OCI-LY3 (cell line): ENCODE measurements at regions not wholly inside any gene's neighbourhood (a gene's known extent, or its start where the extent isn't known, plus 50 kb on each side); places are given as distances from the start of the nearest gene placed in this dataset.

ENCODE experiments used
- H2AFZ ChIP-seq: fragments of 200-600, 300-600 bp; shearing (Covaris generic); 2 replicates; pipeline ENCODE4 v1.6.0; 2014; ENCODE audit warnings: antibody characterized with exemption, low read depth, low read length
- H3K27ac ChIP-seq: fragments of 200-600, 300-600 bp; sonication (generic); 2 replicates; pipeline ENCODE4 v1.5.1; 2014; ENCODE audit warnings: mild to moderate bottlenecking, low read length, moderate library complexity, mixed read lengths
- H3K27me3 ChIP-seq: fragments of 200-600, 300-600 bp; sonication (generic); 2 replicates; pipeline ENCODE4 v1.6.1; 2014; ENCODE audit warnings: low read depth, low read length, mixed read lengths
- H3K36me3 ChIP-seq: fragments of 200-600, 300-600 bp; sonication (generic); replicated peaks from 2 replicates; pipeline ENCODE3; 2014; ENCODE audit warnings: low read depth, low read length, mixed read lengths
- H3K4me1 ChIP-seq: fragments of 300-600, 200-600 bp; sonication (generic); 2 replicates; pipeline ENCODE4 v1.6.1; 2014; ENCODE audit warnings: low read length, mixed read lengths
- H3K4me2 ChIP-seq: fragments of 200-600, 300-600 bp; sonication (generic); 2 replicates; pipeline ENCODE4 v1.6.1; 2014; ENCODE audit warnings: low read length, mixed read lengths
- H3K4me3 ChIP-seq: fragments of 300-600, 200-600 bp; sonication (generic); 2 replicates; pipeline ENCODE4 v1.5.1; 2014; ENCODE audit warnings: antibody characterized with exemption, mild to moderate bottlenecking, low read length, moderate library complexity
- H3K79me2 ChIP-seq: fragments of 300-600, 200-600 bp; shearing (Covaris generic); 2 replicates; pipeline ENCODE4 v1.6.1; 2014; ENCODE audit warnings: mild to moderate bottlenecking, low read length, mixed read lengths
- H3K9ac ChIP-seq: fragments of 300-600, 200-600 bp; shearing (Covaris generic); 2 replicates; pipeline ENCODE4 v1.6.0; 2014; ENCODE audit warnings: mild to moderate bottlenecking, low read length, moderate library complexity
- H3K9me3 ChIP-seq: fragments of 200-600, 300-600 bp; shearing (Covaris generic); 2 replicates; pipeline ENCODE4 v1.6.1; 2014; ENCODE audit warnings: low read length, mixed read lengths; ENCODE audit not compliant: insufficient read depth
- H4K20me1 ChIP-seq: fragments of 200-600, 300-600 bp; sonication (generic); 2 replicates; pipeline ENCODE4 v1.6.1; 2016; ENCODE audit warnings: low read length, mixed read lengths; ENCODE audit not compliant: insufficient read depth
- EZH2phosphoT487 ChIP-seq: fragments of 200-600 bp; shearing (Covaris generic); IDR thresholded peaks from 2 replicates; pipeline ENCODE4 v1.6.1; 2018; ENCODE audit warnings: antibody characterized with exemption, mixed run types, low read depth
- TF ChIP-seq, protein P1 (sequence below): fragments of 200-600, 300-600 bp; sonication (generic); IDR thresholded peaks from 2 replicates; pipeline ENCODE4 v1.5.1; 2014; ENCODE audit warnings: antibody characterized with exemption, low read length, low read depth

DNA sequence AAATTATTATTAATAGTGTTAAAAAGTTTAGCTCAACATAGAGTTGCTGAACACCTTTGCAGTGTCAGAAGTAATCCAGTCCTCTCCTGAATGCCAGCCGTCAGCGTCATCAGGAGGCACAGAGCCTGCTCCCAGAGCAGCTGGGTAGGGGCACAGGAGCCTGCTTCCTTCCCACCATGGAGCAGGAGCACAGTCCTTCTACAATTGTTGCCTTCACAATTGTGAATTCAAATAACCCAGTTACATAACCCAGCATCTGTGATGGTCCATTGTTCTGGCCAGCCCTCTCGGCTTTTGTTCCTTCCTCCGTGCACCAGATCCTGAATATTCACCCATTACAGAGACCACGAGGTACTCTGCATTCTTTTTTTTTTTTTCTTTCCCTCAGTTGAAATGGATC is 393.9 kb upstream of the MAF start:
- Histone ChIP-seq H3K79me2 (no peaks in the 10 kb centered on the region), H2AFZ (no peak overlapping the region), H3K4me3 (no peak overlapping the region)

DNA sequence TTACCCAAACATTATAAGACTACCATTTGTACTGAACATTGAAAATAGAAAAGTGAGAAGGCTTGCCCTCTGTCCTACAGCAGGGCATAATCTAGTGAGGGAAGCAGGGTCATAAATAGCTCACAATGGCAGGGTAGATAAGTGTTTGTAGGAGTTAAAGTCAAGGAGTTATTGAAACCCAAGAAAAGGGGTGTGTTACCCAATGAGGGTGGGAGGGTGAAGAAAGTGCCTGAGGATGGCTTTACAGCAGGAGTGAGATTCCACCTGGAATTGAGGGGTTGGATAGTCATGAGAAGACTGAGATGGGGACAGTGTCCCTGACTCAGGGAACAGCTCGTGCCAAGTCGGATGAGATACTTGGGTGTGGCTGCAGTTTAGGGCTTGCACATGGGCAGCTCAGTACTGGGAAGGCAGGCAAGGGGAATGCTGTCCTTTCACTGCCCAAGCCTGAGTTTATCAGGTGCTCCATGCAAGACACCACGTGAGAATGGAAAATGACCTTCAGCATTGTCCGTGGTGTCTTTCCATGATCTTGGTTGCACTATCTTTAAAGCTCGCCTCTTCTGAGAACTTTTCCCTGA is 393.2 kb upstream of the MAF start:
- Histone ChIP-seq H2AFZ (no peak overlapping the region), H3K4me2 (no peak overlapping the region), H3K9me3 (no peaks in the 10 kb centered on the region), H3K4me1 (no peaks in the 10 kb centered on the region), H3K79me2 (no peaks in the 10 kb centered on the region), H3K36me3 (no peaks in the 10 kb centered on the region), H4K20me1 (no peaks in the 10 kb centered on the region), H3K9ac (no peak overlapping the region), H3K4me3 (no peak overlapping the region), H3K27ac (no peak overlapping the region), H3K27me3 (0 out of 2 replicates have a peak, but pooled peaks cover 9% of the 10 kb centered on the region)
- TF ChIP-seq EZH2phosphoT487, result no peak
- TF ChIP-seq, protein P1, sequence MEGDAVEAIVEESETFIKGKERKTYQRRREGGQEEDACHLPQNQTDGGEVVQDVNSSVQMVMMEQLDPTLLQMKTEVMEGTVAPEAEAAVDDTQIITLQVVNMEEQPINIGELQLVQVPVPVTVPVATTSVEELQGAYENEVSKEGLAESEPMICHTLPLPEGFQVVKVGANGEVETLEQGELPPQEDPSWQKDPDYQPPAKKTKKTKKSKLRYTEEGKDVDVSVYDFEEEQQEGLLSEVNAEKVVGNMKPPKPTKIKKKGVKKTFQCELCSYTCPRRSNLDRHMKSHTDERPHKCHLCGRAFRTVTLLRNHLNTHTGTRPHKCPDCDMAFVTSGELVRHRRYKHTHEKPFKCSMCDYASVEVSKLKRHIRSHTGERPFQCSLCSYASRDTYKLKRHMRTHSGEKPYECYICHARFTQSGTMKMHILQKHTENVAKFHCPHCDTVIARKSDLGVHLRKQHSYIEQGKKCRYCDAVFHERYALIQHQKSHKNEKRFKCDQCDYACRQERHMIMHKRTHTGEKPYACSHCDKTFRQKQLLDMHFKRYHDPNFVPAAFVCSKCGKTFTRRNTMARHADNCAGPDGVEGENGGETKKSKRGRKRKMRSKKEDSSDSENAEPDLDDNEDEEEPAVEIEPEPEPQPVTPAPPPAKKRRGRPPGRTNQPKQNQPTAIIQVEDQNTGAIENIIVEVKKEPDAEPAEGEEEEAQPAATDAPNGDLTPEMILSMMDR, result no peak

More for the DNA sequence above, 393.9 kb upstream of the MAF start:
- Histone ChIP-seq H3K4me2 (no peak overlapping the region), H3K27me3 (0 out of 2 replicates have a peak, but pooled peaks cover 9% of the 10 kb centered on the region), H3K9me3 (no peaks in the 10 kb centered on the region), H3K4me1 (no peaks in the 10 kb centered on the region), H3K9ac (no peak overlapping the region), H4K20me1 (no peaks in the 10 kb centered on the region), H3K27ac (no peak overlapping the region), H3K36me3 (no peaks in the 10 kb centered on the region)
- TF ChIP-seq EZH2phosphoT487, result no peak
- TF ChIP-seq, protein P1, result no peak

DNA sequence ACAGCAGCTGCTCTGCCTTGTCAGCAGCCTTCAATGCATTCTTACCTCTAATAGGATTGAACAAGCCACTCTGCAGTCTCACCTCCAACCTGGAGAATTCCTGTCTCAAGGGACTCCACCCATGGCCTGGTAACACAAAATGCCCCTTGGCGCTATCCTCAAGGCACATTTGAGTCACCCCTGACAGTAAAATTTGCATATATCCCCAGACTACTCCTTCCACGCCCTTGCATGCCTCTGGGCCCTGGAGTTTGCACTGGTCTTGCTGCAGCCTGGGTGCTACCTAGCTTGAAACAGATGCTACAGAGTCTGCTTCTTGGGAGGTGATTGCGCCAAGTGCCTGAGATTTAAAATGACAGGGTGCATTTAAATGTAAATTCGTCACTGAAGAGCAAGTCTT is 391.4 kb upstream of the MAF start:
- Histone ChIP-seq H3K9ac (no peak overlapping the region), H3K4me3 (no peak overlapping the region), H3K36me3 (no peaks in the 10 kb centered on the region), H2AFZ (no peak overlapping the region), H3K79me2 (no peaks in the 10 kb centered on the region), H3K4me1 (no peaks in the 10 kb centered on the region), H3K27me3 (0 out of 2 replicates have a peak, but pooled peaks cover 9% of the 10 kb centered on the region), H4K20me1 (no peaks in the 10 kb centered on the region), H3K27ac (no peak overlapping the region), H3K4me2 (no peak overlapping the region), H3K9me3 (no peaks in the 10 kb centered on the region)
- TF ChIP-seq, protein P1, result no peak
- TF ChIP-seq EZH2phosphoT487, result no peak

DNA sequence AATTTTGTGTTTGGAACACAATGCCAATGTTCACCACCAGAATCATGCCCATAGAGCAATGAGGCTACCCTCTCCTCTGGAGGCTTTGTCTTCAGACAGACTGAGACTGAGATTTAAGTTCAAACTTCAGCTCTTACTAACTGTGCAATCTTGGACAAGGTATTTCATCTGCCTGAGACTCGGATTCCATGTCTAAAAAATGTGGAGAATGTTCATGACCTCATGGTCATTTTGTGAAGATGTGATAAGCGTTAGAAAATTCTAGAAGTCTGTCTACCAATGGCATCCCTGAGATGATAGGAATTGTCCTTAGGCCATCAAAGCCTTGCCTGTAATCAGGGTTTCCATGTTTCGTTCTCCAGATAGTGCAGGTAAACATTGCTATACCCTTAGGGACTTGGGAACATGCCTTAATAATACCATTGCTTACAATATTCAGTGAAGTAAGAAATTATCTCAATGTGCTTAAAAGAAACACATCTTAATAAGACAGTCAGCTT is 388.2 kb upstream of the MAF start:
- Histone ChIP-seq H3K36me3 (no peaks in the 10 kb centered on the region), H4K20me1 (no peaks in the 10 kb centered on the region), H2AFZ (no peak overlapping the region), H3K9me3 (no peaks in the 10 kb centered on the region), H3K27me3 (no peaks in the 10 kb centered on the region), H3K79me2 (no peaks in the 10 kb centered on the region), H3K9ac (no peak overlapping the region), H3K4me3 (no peak overlapping the region), H3K4me1 (no peaks in the 10 kb centered on the region), H3K4me2 (no peak overlapping the region), H3K27ac (no peak overlapping the region)
- TF ChIP-seq EZH2phosphoT487, result no peak
- TF ChIP-seq, protein P1, result no peak
